ENCODE measurements at regions not wholly inside any gene's neighbourhood (a gene's known extent, or its start where the extent isn't known, plus 50 kb on each side); places are given as distances from the start of the nearest gene placed in this dataset.

- TF ChIP-seq CTCF (IDR thresholded peaks at IDR 0.05): no peak
- Histone ChIP-seq H3K9me3 (peaks cover 0 to 23% (median 4%) of the 10 kb centered on the region in 11 donors), H3K4me3 (no peak overlapping the region), H3K36me3 (no peaks in the 10 kb centered on the region), H3K27me3 (no peaks in the 10 kb centered on the region), H3K27ac (no peak overlapping the region), H3K4me1 (no peaks in the 10 kb centered on the region)
- DNase-seq: no peak
- intact Hi-C loops (cut with DNase I): loop anchor here in 1 of 10 donors (10.0 kb wide), 1 partner anchor 73 kb away; no protein-coding TSS in a partner anchor
- ATAC-seq: no peak
These were observed 85.4 kb upstream of the NR3C2 start for GRCh38 chr4:148527571-148527970.

- TF ChIP-seq CTCF (IDR thresholded peaks at IDR 0.05): peak in 1 of 9 donors; percentile 7
- Histone ChIP-seq H3K4me3 (no peak overlapping the region), H3K27me3 (no peaks in the 10 kb centered on the region), H3K36me3 (no peaks in the 10 kb centered on the region), H3K4me1 (no peaks in the 10 kb centered on the region), H3K9me3 (peaks cover 0 to 4% (median 0%) of the 10 kb centered on the region in 11 donors), H3K27ac (no peak overlapping the region)
- no peak for DNase-seq
- intact Hi-C loops (cut with DNase I): loop anchor here in 1 of 10 donors (10.0 kb wide), 1 partner anchor 68 kb away; no protein-coding TSS in a partner anchor
- WGBS, 2 donors: 64 to 72% methylated on average over 4 of the region's 4 CpGs
- ATAC-seq: peak in 5 of 8 donors; percentile 41 to 77 (median 46)
These were observed 80.8 kb upstream of the NR3C2 start for GRCh38 chr4:148522995-148523394.

GRCh38 chr4:148515248-148515647 lies 73.0 kb upstream of the NR3C2 start:
- DNase-seq (no peak), ATAC-seq (peak; percentile 53 to 94 (median 84))
- Histone ChIP-seq H3K4me3 (no peak overlapping the region), H3K9me3 (peaks cover 0 to 22% (median 0%) of the 10 kb centered on the region in 11 donors), H3K36me3 (no peaks in the 10 kb centered on the region), H3K27ac (peak overlapping the region in 3 of 10 donors; percentile 21 to 46 (median 39)), H3K27me3 (no peaks in the 10 kb centered on the region), H3K4me1 (peaks cover 0 to 15% (median 7%) of the 10 kb centered on the region in 9 donors)
- no peak for TF ChIP-seq CTCF (IDR thresholded peaks at IDR 0.05)
- WGBS, 2 donors: 40 to 46% methylated on average over 1 of the region's 1 CpG
- intact Hi-C loops (cut with DNase I): no loop called here

GRCh38 chr4:148514581-148514980 lies 72.4 kb upstream of the NR3C2 start:
- 73 to 86% methylated on average over 2 of the region's 2 CpGs for WGBS, 2 donors
- Histone ChIP-seq H3K36me3 (no peaks in the 10 kb centered on the region), H3K4me1 (peaks cover 0 to 15% (median 7%) of the 10 kb centered on the region in 9 donors), H3K9me3 (peaks cover 0 to 22% (median 0%) of the 10 kb centered on the region in 11 donors), H3K27ac (peak overlapping the region in 3 of 10 donors; percentile 39 to 54 (median 46)), H3K27me3 (no peaks in the 10 kb centered on the region), H3K4me3 (no peak overlapping the region)
- TF ChIP-seq CTCF (IDR thresholded peaks at IDR 0.05): no peak
- DNase-seq (no peak), ATAC-seq (peak in 1 of 8 donors; percentile 24)
- intact Hi-C loops (cut with DNase I): no loop called here
